Stimulated activated CD8-positive, alpha-beta memory T cell treated with anti-CD3 and anti-CD28 coated beads, Interleukin-15, amount 100 ng/mL, for 1 hour (primary cell): ENCODE measurements at regions not wholly inside any gene's neighbourhood (a gene's known extent, or its start where the extent isn't known, plus 50 kb on each side); places are given as distances from the start of the nearest gene placed in this dataset.
"Not testable (repeated sequence)": the region's sequence is repeated elsewhere in the genome, so short reads cannot be mapped to it uniquely, and the experiment has no call there.

Experiments used
- DNase-seq: peaks from one replicate; pipeline ENCODE4 v3.0.0-alpha.2; 2020; ENCODE audit warnings: low read depth

- not testable (repeated sequence) for DNase-seq
Measured at GRCh38 chr1:146640671-146641070, 297.5 kb upstream of the NBPF12 start.

DNA sequence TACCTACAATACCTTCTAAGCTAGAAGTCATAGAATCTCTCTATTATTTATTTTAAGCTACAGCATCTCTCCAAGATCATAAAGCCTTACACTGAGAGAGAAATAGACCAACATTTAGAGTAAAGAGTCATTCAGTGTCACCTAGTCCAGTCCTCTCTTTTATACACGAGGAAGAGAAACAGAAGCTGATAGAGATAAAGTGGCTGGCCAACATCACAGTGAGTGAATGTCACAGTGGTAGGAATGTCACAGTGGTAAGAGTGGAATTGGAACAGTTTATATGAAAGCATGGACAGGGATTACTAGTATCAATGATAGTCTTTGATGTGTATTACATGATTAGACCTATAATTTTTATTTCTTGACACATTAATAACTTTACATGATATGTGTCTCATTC is 307.8 kb upstream of the NBPF12 start:
- not testable (repeated sequence) for DNase-seq

DNA sequence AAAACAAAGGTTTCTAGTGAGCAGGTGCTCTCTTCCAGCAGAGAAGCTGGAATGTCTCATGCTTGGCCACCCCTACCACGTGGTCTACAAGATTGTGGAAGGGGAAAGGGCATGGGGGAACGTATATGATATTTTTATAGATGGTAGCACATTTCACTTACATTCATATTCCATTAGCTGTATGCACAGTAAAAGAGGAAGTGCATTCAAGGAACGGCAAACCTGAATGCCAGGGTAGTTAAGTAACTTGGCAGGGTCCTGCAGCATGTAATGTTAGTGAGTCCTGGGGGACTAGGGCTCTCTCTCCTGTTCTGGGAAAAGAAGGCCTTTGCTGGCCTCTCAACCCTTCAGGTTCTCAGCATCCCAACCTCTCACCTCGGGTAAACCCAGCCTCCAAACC is 319.5 kb upstream of the NBPF12 start:
- not testable (repeated sequence) for DNase-seq

DNA sequence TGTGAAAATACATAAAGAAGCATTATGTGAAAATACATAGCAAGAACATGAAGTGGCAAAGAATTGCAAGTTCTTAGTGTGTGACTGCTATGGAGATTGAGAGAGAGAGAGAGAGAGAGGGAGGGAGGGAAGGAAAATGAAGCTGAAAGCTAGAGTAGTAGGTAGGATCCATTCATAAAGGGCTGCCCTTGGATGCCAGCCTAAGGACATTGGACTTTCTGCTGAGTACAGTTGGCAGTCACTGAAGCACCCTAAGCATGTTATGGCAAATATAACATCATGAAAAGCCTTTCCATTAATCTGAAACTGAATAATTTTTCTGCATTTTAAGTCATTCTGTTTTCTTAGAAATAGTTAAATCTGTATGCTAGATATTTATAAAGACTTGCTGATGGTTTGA is 333.4 kb upstream of the NBPF12 start:
- not testable (repeated sequence) for DNase-seq

DNA sequence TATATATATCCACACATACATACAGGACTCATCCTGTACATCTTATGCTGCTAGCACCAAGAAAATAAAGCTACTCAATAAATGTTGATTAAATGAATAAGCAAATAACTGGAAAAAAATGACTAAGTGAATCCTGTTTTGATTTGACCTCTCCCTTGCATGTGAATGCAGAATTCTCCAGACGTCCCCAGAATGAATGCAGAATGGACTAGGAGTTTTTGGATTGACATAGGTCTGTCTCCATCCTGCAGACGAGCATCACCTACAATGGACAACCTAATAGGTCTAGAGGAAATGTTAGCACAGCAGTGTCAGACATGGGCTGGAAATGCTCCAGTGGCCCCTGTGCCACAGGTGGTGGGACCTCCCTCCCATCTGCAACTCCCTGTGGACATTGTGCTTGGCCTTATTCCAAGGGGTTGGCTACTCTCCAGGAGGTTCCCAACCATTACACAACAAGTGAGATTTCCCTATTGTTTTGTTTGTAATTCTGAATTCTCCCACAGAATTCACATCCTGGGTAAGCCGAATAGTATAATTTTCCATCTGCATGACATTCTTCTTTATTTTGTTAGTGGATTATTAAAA is 337.3 kb upstream of the NBPF12 start:
- not testable (repeated sequence) for DNase-seq

DNA sequence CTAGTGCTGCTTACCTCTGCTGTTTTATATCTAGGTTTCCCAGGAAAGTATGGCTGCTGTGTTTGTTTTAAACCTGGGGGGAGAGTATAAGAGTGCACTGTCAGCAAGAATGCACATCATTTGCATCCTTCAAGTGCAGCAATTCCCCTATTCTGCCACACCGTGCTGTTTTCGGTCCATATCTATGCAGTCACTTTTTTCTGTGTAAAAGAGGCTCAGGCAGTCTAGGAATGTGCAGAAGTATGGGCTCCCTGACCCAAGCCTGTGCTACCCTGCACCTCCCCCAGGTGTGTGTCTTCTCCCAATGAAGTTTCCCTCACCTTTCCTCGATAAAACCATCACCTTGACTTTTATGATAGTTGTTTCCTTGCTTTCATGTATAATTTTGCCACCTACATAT is 338.2 kb upstream of the NBPF12 start:
- DNase-seq, result not testable (repeated sequence)

- not testable (repeated sequence) for DNase-seq
Measured at GRCh38 chr1:146581229-146581628, 352.4 kb upstream of the NOTCH2NLA start.

GRCh38 chr1:146567541-146567940 is 338.7 kb upstream of the NOTCH2NLA start:
- not testable (repeated sequence) for DNase-seq

- DNase-seq, result not testable (repeated sequence)
Measured at GRCh38 chr1:146558032-146558431, 329.2 kb upstream of the NOTCH2NLA start.

DNA sequence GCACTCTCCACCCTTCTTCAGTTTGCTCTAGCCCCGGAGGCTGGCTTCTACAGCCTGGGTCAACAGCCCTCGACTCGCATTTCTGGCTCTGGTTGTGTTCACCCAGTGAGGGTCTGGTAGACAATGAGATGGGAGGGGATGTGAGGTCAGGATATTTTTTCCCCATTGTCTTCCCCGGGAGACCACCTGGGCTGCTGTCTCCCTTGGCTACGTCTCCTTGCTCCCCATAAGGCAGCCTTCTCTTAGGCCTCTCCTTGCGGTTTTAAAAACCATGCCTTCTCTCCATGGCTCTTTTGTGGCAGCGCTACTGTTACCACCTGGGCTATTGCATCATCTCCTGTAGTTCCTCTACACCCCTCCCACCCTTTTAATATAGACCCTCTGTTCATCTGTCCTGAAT is 327.6 kb upstream of the NOTCH2NLA start:
- DNase-seq, result not testable (repeated sequence)

- DNase-seq, result not testable (repeated sequence)
Measured at GRCh38 chr1:146552414-146552813, 323.6 kb upstream of the NOTCH2NLA start.

GRCh38 chr1:146548684-146549083 is 319.9 kb upstream of the NOTCH2NLA start:
- DNase-seq, result not testable (repeated sequence)

DNA sequence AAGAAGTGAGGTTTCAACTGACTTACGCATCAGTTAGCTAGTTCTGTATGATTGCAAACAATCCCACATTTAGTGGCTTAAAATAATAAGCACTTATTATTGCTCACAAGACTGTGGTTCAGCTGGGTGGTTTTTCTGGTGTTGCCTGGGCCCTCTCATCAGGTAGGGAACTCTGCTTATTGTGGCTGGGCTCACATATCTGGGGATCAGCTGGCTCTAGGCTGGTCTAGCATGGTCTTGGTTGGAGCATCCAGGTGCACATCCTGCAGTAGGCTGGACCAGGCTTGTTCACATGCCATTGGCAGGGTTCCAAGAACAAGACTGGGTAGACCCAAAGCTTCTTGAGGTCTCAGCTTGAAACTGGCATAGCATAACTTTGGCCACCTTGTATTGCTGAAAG is 317.4 kb upstream of the NOTCH2NLA start:
- not testable (repeated sequence) for DNase-seq

GRCh38 chr1:146537775-146538373 is 309.1 kb upstream of the NOTCH2NLA start:
- not testable (repeated sequence) for DNase-seq

- DNase-seq, result not testable (repeated sequence)
Measured at GRCh38 chr1:146536028-146536427, 307.2 kb upstream of the NOTCH2NLA start.

- not testable (repeated sequence) for DNase-seq
Measured at GRCh38 chr1:146535575-146535974, 306.8 kb upstream of the NOTCH2NLA start.

GRCh38 chr1:146530958-146531357 is 302.1 kb upstream of the NOTCH2NLA start:
- not testable (repeated sequence) for DNase-seq

DNA sequence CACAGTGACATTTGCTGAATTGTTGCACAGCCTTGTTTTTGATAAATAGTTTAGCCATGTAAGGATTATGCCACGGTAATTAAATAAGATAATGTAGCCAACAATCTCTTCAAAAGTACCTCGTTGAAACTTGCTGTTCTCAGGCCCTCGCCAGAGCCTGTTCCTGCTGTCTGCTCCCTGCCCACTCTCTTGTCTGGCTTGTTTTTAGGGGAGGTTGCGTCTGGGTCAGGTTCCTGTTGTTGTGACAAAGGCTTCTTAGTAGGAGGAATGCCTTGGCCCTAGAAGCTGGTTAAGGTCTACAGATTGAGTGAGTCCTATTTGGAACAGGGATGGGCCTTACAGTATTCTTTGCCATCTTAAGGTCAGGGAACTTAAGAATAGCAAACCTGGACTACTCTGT is 294.0 kb upstream of the NOTCH2NLA start:
- not testable (repeated sequence) for DNase-seq

DNA sequence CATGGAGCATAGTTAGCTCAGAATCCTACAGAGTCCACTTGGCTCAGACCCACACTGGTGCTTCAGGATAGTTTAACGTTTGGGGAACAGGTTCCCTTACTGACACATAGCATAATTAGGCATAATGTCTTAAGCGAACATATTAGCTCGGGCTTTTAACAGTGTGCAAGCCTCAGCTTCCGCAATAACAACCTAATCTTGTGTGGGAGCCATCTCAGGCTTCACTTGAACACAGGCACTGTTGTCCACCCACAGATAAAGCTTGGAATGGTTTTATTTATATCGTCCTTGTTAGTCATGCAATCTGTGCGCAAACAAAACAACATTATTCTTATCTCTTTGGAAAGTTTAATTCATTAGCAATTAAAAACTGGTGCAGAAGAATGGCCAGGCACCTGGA is 293.5 kb upstream of the NOTCH2NLA start:
- not testable (repeated sequence) for DNase-seq

DNA sequence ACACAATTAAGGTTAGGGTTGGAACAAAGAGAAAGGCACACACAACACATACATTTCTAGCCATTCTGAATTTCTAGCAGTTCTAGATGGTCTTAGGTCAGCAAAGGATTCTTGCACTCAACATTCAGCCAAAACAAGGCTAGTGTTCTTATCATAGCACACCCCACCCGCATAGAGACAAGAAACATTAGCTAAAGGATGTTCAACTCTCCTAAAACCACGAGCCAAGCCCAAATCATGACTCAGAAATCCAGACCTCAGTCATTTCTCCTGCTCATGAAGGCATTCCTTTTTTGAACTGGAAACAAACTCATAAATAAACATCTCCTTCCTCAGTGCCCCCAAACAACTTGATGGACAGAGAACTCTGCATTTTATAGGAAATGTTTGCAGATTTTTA is 293.0 kb upstream of the NOTCH2NLA start:
- DNase-seq, result not testable (repeated sequence)

GRCh38 chr1:146513754-146514153 is 284.9 kb upstream of the NOTCH2NLA start:
- not testable (repeated sequence) for DNase-seq

GRCh38 chr1:146511047-146511777 is 282.4 kb upstream of the NOTCH2NLA start:
- DNase-seq, result not testable (repeated sequence)
